GM12892 (cell line): ENCODE measurements at regions not wholly inside any gene's neighbourhood (a gene's known extent, or its start where the extent isn't known, plus 50 kb on each side); places are given as distances from the start of the nearest gene placed in this dataset.

ENCODE experiments used
- POLR2A ChIP-seq: IDR thresholded peaks from 2 replicates; pipeline ENCODE4 v1.6.1; 2011; ENCODE audit warnings: low read depth, low read length, control low read depth
- POLR2AphosphoS5 ChIP-seq: IDR thresholded peaks from 2 replicates; pipeline ENCODE4 v1.6.1; 2011; ENCODE audit warnings: low read depth, low read length, control low read depth

DNA sequence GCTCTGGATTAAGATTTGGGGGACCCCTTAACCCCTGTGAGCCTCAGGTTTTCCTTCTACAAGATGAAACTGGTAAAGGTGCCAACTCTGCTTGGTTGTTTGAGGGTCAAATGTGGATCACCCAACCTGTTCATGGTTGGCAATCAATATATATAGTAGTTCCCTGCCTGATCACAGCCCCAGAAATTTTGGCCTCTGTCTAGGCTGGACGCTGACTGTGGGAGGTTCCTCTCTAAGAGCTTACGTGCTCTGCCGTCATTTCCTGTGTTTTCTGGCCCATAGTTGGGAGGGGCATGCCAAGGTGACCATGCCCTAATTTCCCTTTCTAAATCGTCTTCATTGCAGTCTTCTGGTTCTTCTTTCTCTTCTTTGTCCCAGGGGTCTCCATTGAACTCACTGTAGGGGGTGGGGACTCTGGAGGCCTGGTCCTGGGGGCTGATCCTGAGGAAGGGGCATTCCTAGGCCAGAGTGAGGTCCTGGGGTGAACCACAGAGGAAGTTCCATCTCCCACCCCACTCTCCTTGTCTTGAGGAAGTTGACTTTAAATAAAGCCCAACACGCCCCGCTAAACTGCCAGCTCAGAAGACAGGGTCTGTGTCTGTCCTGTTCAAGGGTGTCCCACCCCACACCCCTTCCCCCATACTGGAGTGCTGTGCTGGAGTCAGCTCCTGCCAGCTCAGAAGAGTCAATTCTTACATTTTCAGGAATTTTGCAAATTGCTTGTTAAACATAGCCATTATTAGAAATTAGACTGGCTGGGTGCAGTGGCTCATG lies 98.9 kb upstream of the SDK1 start:
- TF ChIP-seq POLR2A (no peak), POLR2AphosphoS5 (no peak)
